ENCODE measurements at regions not wholly inside any gene's neighbourhood (a gene's known extent, or its start where the extent isn't known, plus 50 kb on each side); places are given as distances from the start of the nearest gene placed in this dataset.

- H3K4me1 ChIP-seq (ENCODE audit: control insufficient read depth in 2 of 3, insufficient read depth in 2 of 3, low read depth in 1 of 3, low read length in 3 of 3): no peaks in the 10 kb centered on the region
- no peak overlapping the region for H3K4me3 ChIP-seq (ENCODE audit: low read length in 3 of 3)
- no peak for DNase-seq
- TF ChIP-seq, protein P1, sequence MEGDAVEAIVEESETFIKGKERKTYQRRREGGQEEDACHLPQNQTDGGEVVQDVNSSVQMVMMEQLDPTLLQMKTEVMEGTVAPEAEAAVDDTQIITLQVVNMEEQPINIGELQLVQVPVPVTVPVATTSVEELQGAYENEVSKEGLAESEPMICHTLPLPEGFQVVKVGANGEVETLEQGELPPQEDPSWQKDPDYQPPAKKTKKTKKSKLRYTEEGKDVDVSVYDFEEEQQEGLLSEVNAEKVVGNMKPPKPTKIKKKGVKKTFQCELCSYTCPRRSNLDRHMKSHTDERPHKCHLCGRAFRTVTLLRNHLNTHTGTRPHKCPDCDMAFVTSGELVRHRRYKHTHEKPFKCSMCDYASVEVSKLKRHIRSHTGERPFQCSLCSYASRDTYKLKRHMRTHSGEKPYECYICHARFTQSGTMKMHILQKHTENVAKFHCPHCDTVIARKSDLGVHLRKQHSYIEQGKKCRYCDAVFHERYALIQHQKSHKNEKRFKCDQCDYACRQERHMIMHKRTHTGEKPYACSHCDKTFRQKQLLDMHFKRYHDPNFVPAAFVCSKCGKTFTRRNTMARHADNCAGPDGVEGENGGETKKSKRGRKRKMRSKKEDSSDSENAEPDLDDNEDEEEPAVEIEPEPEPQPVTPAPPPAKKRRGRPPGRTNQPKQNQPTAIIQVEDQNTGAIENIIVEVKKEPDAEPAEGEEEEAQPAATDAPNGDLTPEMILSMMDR (IDR thresholded peaks at IDR 0.05; ENCODE audit: borderline replicate concordance, extremely low read depth, insufficient read depth): no peak
- no peaks in the 10 kb centered on the region for H3K36me3 ChIP-seq (ENCODE audit: control insufficient read depth in 2 of 3, insufficient read depth in 3 of 3, low read length in 3 of 3)
- H3K27ac ChIP-seq (ENCODE audit: low read depth in 2 of 2, low read length in 2 of 2): no peak overlapping the region
- FAIRE-seq: no peak
- no peaks in the 10 kb centered on the region for H3K27me3 ChIP-seq (ENCODE audit: control insufficient read depth, insufficient read depth, low read length)
- intact Hi-C loops (cut with DNase I): no loop called here
- no peaks in the 10 kb centered on the region for H3K9me3 ChIP-seq (ENCODE audit: control insufficient read depth in 2 of 3, insufficient read depth in 1 of 3, low read length in 3 of 3)
- no peak overlapping the region for H3K9ac ChIP-seq (ENCODE audit: low read length in 3 of 3)
Observed at GRCh38 chr18:22643731-22644130, 226.0 kb upstream of the CTAGE1 start.

- Histone ChIP-seq H3K36me3 (ENCODE audit: control insufficient read depth in 2 of 3, insufficient read depth in 3 of 3, low read length in 3 of 3) (no peaks in the 10 kb centered on the region), H3K4me1 (ENCODE audit: control insufficient read depth in 2 of 3, insufficient read depth in 2 of 3, low read depth in 1 of 3, low read length in 3 of 3) (no peaks in the 10 kb centered on the region), H3K27me3 (ENCODE audit: control insufficient read depth, insufficient read depth, low read length) (no peaks in the 10 kb centered on the region), H3K9me3 (ENCODE audit: control insufficient read depth in 2 of 3, insufficient read depth in 1 of 3, low read length in 3 of 3) (no peaks in the 10 kb centered on the region), H3K9ac (ENCODE audit: low read length in 3 of 3) (no peak overlapping the region), H3K4me3 (ENCODE audit: low read length in 3 of 3) (no peak overlapping the region), H3K27ac (ENCODE audit: low read depth in 2 of 2, low read length in 2 of 2) (no peak overlapping the region)
- FAIRE-seq: no peak
- TF ChIP-seq, protein P1 (IDR thresholded peaks at IDR 0.05; ENCODE audit: borderline replicate concordance, extremely low read depth, insufficient read depth): no peak
- intact Hi-C loops (cut with DNase I): no loop called here
- no peak for DNase-seq
Observed at GRCh38 chr18:22650247-22650646, 232.5 kb upstream of the CTAGE1 start.

DNA sequence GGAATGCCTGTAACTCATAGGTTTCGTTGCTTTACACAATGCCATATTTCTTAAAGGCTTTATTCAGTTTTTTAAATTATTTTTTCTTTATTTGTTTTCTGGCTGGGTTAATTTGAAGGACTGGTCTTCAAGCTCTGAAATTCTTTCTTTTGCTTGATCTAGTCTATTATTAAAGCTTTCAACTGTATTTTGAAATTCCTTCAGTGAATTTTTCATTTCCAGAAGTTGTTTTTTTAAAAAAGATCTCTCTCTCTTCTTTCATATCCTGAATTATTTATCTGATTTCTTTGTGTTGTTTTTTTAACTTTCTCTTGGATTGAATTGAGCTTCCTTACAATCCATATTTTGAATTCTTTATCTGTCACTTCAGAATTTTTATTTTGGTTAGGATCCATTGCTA is 239.9 kb upstream of the CTAGE1 start:
- H3K36me3 ChIP-seq (ENCODE audit: control insufficient read depth in 2 of 3, insufficient read depth in 3 of 3, low read length in 3 of 3): no peaks in the 10 kb centered on the region
- H3K4me3 ChIP-seq (ENCODE audit: low read length in 3 of 3): no peak overlapping the region
- intact Hi-C loops (cut with DNase I): no loop called here
- DNase-seq: no peak
- H3K9ac ChIP-seq (ENCODE audit: low read length in 3 of 3): no peak overlapping the region
- peaks cover 0 to 11% (median 0%) of the 10 kb centered on the region in 3 donors for H3K9me3 ChIP-seq (ENCODE audit: control insufficient read depth in 2 of 3, insufficient read depth in 1 of 3, low read length in 3 of 3)
- FAIRE-seq: no peak
- no peak overlapping the region for H3K27ac ChIP-seq (ENCODE audit: low read depth in 2 of 2, low read length in 2 of 2)
- H3K27me3 ChIP-seq (ENCODE audit: control insufficient read depth, insufficient read depth, low read length): no peaks in the 10 kb centered on the region
- no peaks in the 10 kb centered on the region for H3K4me1 ChIP-seq (ENCODE audit: control insufficient read depth in 2 of 3, insufficient read depth in 2 of 3, low read depth in 1 of 3, low read length in 3 of 3)
- TF ChIP-seq, protein P1 (IDR thresholded peaks at IDR 0.05; ENCODE audit: borderline replicate concordance, extremely low read depth, insufficient read depth): no peak

GRCh38 chr18:22658318-22658717 is 240.6 kb upstream of the CTAGE1 start:
- Histone ChIP-seq H3K9ac (ENCODE audit: low read length in 3 of 3) (no peak overlapping the region), H3K27ac (ENCODE audit: low read depth in 2 of 2, low read length in 2 of 2) (no peak overlapping the region), H3K4me3 (ENCODE audit: low read length in 3 of 3) (no peak overlapping the region), H3K27me3 (ENCODE audit: control insufficient read depth, insufficient read depth, low read length) (no peaks in the 10 kb centered on the region), H3K36me3 (ENCODE audit: control insufficient read depth in 2 of 3, insufficient read depth in 3 of 3, low read length in 3 of 3) (no peaks in the 10 kb centered on the region), H3K9me3 (ENCODE audit: control insufficient read depth in 2 of 3, insufficient read depth in 1 of 3, low read length in 3 of 3) (peaks cover 0 to 12% (median under 1%) of the 10 kb centered on the region in 3 donors), H3K4me1 (ENCODE audit: control insufficient read depth in 2 of 3, insufficient read depth in 2 of 3, low read depth in 1 of 3, low read length in 3 of 3) (no peaks in the 10 kb centered on the region)
- DNase-seq: no peak
- intact Hi-C loops (cut with DNase I): no loop called here
- FAIRE-seq: no peak
- TF ChIP-seq, protein P1 (IDR thresholded peaks at IDR 0.05; ENCODE audit: borderline replicate concordance, extremely low read depth, insufficient read depth): no peak
